A549 (cell line): ENCODE measurements at regions not wholly inside any gene's neighbourhood (a gene's known extent, or its start where the extent isn't known, plus 50 kb on each side); places are given as distances from the start of the nearest gene placed in this dataset.
"Not testable (repeated sequence)": the region's sequence is repeated elsewhere in the genome, so short reads cannot be mapped to it uniquely, and the experiment has no call there.

Experiments
- BHLHE40 ChIP-seq: IDR thresholded peaks from 2 replicates; pipeline ENCODE4 v1.6.1; 2012; ENCODE audit warnings: low read depth, low read length, inconsistent platforms
- CBX2 ChIP-seq: fragments of 200-600 bp; sonication (generic); IDR thresholded peaks from 2 replicates; pipeline ENCODE4 v1.6.1; 2016; ENCODE audit warnings: low read depth, mild to moderate bottlenecking, borderline replicate concordance
- CHD2 ChIP-seq: fragments of 150-350 bp; IDR thresholded peaks from 2 replicates; pipeline ENCODE4 v1.6.1; 2014; ENCODE audit warnings: low read length; ENCODE audit not compliant: partially characterized antibody
- CTCF ChIP-seq: fragments of >200 bp; sonication (Bioruptor Twin); formaldehyde crosslinking; IDR thresholded peaks from 3 replicates; pipeline ENCODE4 v1.5.1; 2016
- EP300 ChIP-seq, 2 experiments: fragments of >200 bp; sonication (Bioruptor Twin); formaldehyde crosslinking; IDR thresholded peaks; 2 replicates in 1 of 2; 3 replicates in 1 of 2; pipeline ENCODE4 v1.6.1; 2016 to 2017
- PHF8 ChIP-seq: fragments of 200-600 bp; sonication (generic); IDR thresholded peaks from 2 replicates; pipeline ENCODE4 v1.6.1; 2016; ENCODE audit warnings: low read depth, mild to moderate bottlenecking, antibody characterized with exemption, moderate library complexity, borderline replicate concordance
- POLR2A ChIP-seq: IDR thresholded peaks from 2 replicates; pipeline ENCODE4 v1.6.1; 2012; ENCODE audit warnings: mild to moderate bottlenecking, low read length
- RAD21 ChIP-seq, 2 experiments: fragments of >200 bp in 1 of 2; sonication (Bioruptor Twin) in 1 of 2; formaldehyde crosslinking in 1 of 2; IDR thresholded peaks in 1 of 2; conservative IDR thresholded peaks in 1 of 2; 2 replicates in 1 of 2; 3 replicates in 1 of 2; pipeline ENCODE4 v1.6.1; 2012 to 2018; ENCODE audit warnings: inconsistent platforms in 1 of 2
- REST ChIP-seq: fragments of 200-600 bp; sonication (generic); IDR thresholded peaks from 2 replicates; pipeline ENCODE4 v1.6.1; 2016; ENCODE audit warnings: antibody characterized with exemption, mild to moderate bottlenecking, moderate library complexity
- SREBF2 ChIP-seq: fragments of 450-650 bp; IDR thresholded peaks from 2 replicates; pipeline ENCODE4 v1.6.1; 2014; ENCODE audit warnings: mild to moderate bottlenecking, moderate library complexity
- TP53 ChIP-seq: fragments of 250-450 bp; sonication (Bioruptor Pico); IDR thresholded peaks from 2 replicates; pipeline ENCODE4 v1.5.0; 2021; ENCODE audit warnings: mild to moderate bottlenecking, moderate library complexity
- ZFP36 ChIP-seq: fragments of 450-650 bp; IDR thresholded peaks from 2 replicates; pipeline ENCODE4 v1.6.1; 2014; ENCODE audit warnings: borderline replicate concordance; ENCODE audit not compliant: partially characterized antibody

GRCh38 chr16:72578061-72578460 lies 406.1 kb upstream of the PMFBP1 start:
- not testable (repeated sequence) for TF ChIP-seq CTCF; POLR2A; REST; EP300 (IDR thresholded peaks at IDR 0.05); CHD2; TP53; RAD21 (conservative IDR thresholded peaks at IDR 0.05 in 1 of 2, IDR thresholded peaks at IDR 0.05 in 1 of 2); PHF8; SREBF2; ZFP36; BHLHE40; CBX2
